ENCODE measurements at regions not wholly inside any gene's neighbourhood (a gene's known extent, or its start where the extent isn't known, plus 50 kb on each side); places are given as distances from the start of the nearest gene placed in this dataset.
"Not testable (repeated sequence)": the region's sequence is repeated elsewhere in the genome, so short reads cannot be mapped to it uniquely, and the experiment has no call there.

GRCh38 chr5:36407396-36407795 lies 105.7 kb upstream of the RANBP3L start:
- H3K9ac ChIP-seq (ENCODE audit: control insufficient read depth, extremely low read depth, insufficient read depth, low read length) = no peak overlapping the region
- dilution Hi-C loops (cut with MboI; ENCODE audit: extremely low pct_ligation_motif_present, low sequenced_read_pairs) = no loop called here

GRCh38 chr5:36409711-36410110 lies 108.0 kb upstream of the RANBP3L start:
- H3K4me1 ChIP-seq (ENCODE audit: control insufficient read depth, extremely low read depth, insufficient read depth, low read length); FAIRE-seq; H3K4me3 ChIP-seq (ENCODE audit: control insufficient read depth in 2 of 3, extremely low read depth in 1 of 3, insufficient read depth in 2 of 3, low read depth in 1 of 3, low read length in 3 of 3); H3K9ac ChIP-seq (ENCODE audit: control insufficient read depth, extremely low read depth, insufficient read depth, low read length); H4K20me1 ChIP-seq (ENCODE audit: control insufficient read depth, extremely low read depth, insufficient read depth, low read length); H3K27ac ChIP-seq (ENCODE audit: control insufficient read depth, insufficient read depth, low read length); dilution Hi-C loops (cut with MboI; ENCODE audit: extremely low pct_ligation_motif_present, low sequenced_read_pairs); H3K9me3 ChIP-seq (ENCODE audit: control insufficient read depth, low read depth, low read length); H3K36me3 ChIP-seq (ENCODE audit: control insufficient read depth in 2 of 2, extremely low read depth in 1 of 2, insufficient read depth in 2 of 2, low read length in 2 of 2); H3K9me1 ChIP-seq (ENCODE audit: control insufficient read depth, extremely low read depth, insufficient read depth, low read length); DNase-seq (ENCODE audit: low read depth, low spot score); H3K79me2 ChIP-seq (ENCODE audit: control insufficient read depth, insufficient read depth, low read length); H2AFZ ChIP-seq (ENCODE audit: control insufficient read depth, low read length); H3K27me3 ChIP-seq (ENCODE audit: control insufficient read depth, extremely low read depth, insufficient read depth, low read length); H3K4me2 ChIP-seq (ENCODE audit: control insufficient read depth, extremely low read depth, insufficient read depth, low read depth, low read length): not testable (repeated sequence)

More at GRCh38 chr5:36407396-36407795, 105.7 kb upstream of the RANBP3L start:
- Histone ChIP-seq H3K9me1 (ENCODE audit: control insufficient read depth, extremely low read depth, insufficient read depth, low read length) (no peaks in the 10 kb centered on the region), H3K27ac (ENCODE audit: control insufficient read depth, insufficient read depth, low read length) (no peak overlapping the region), H3K36me3 (ENCODE audit: control insufficient read depth in 2 of 2, extremely low read depth in 1 of 2, insufficient read depth in 2 of 2, low read length in 2 of 2) (no peaks in the 10 kb centered on the region), H3K4me2 (ENCODE audit: control insufficient read depth, extremely low read depth, insufficient read depth, low read depth, low read length) (no peak overlapping the region), H3K9me3 (ENCODE audit: control insufficient read depth, low read depth, low read length) (no peaks in the 10 kb centered on the region), H2AFZ (ENCODE audit: control insufficient read depth, low read length) (no peak overlapping the region), H3K27me3 (ENCODE audit: control insufficient read depth, extremely low read depth, insufficient read depth, low read length) (no peaks in the 10 kb centered on the region), H4K20me1 (ENCODE audit: control insufficient read depth, extremely low read depth, insufficient read depth, low read length) (no peaks in the 10 kb centered on the region), H3K4me1 (ENCODE audit: control insufficient read depth, extremely low read depth, insufficient read depth, low read length) (no peaks in the 10 kb centered on the region), H3K4me3 (ENCODE audit: control insufficient read depth in 2 of 3, extremely low read depth in 1 of 3, insufficient read depth in 2 of 3, low read depth in 1 of 3, low read length in 3 of 3) (no peak overlapping the region), H3K79me2 (ENCODE audit: control insufficient read depth, insufficient read depth, low read length) (no peaks in the 10 kb centered on the region)
- no peak for DNase-seq (ENCODE audit: low read depth, low spot score)
- no peak for TF ChIP-seq EZH2 (IDR thresholded peaks at IDR 0.05; ENCODE audit: low read length)
- TF ChIP-seq CTCF (optimal IDR thresholded peaks at IDR 0.05 in 1 of 3, IDR thresholded peaks at IDR 0.05 in 1 of 3, conservative IDR thresholded peaks at IDR 0.05 in 1 of 3; ENCODE audit: extremely low read depth in 1 of 3, insufficient read depth in 2 of 3, low read length in 3 of 3) = no peak
- FAIRE-seq = peak; percentile 58

- H3K9ac ChIP-seq (ENCODE audit: control insufficient read depth, extremely low read depth, insufficient read depth, low read length); H3K4me1 ChIP-seq (ENCODE audit: control insufficient read depth, extremely low read depth, insufficient read depth, low read length); DNase-seq (ENCODE audit: low read depth, low spot score); H2AFZ ChIP-seq (ENCODE audit: control insufficient read depth, low read length); H3K27ac ChIP-seq (ENCODE audit: control insufficient read depth, insufficient read depth, low read length); H3K4me2 ChIP-seq (ENCODE audit: control insufficient read depth, extremely low read depth, insufficient read depth, low read depth, low read length); H3K9me1 ChIP-seq (ENCODE audit: control insufficient read depth, extremely low read depth, insufficient read depth, low read length); H3K9me3 ChIP-seq (ENCODE audit: control insufficient read depth, low read depth, low read length); H3K36me3 ChIP-seq (ENCODE audit: control insufficient read depth in 2 of 2, extremely low read depth in 1 of 2, insufficient read depth in 2 of 2, low read length in 2 of 2); FAIRE-seq; H3K79me2 ChIP-seq (ENCODE audit: control insufficient read depth, insufficient read depth, low read length); H3K4me3 ChIP-seq (ENCODE audit: control insufficient read depth in 2 of 3, extremely low read depth in 1 of 3, insufficient read depth in 2 of 3, low read depth in 1 of 3, low read length in 3 of 3); H4K20me1 ChIP-seq (ENCODE audit: control insufficient read depth, extremely low read depth, insufficient read depth, low read length); H3K27me3 ChIP-seq (ENCODE audit: control insufficient read depth, extremely low read depth, insufficient read depth, low read length); dilution Hi-C loops (cut with MboI; ENCODE audit: extremely low pct_ligation_motif_present, low sequenced_read_pairs): not testable (repeated sequence)
Measured at GRCh38 chr5:36410672-36411071, 109.0 kb upstream of the RANBP3L start.

All from keratinocyte (primary cell).